ENCODE measurements at regions not wholly inside any gene's neighbourhood (a gene's known extent, or its start where the extent isn't known, plus 50 kb on each side); places are given as distances from the start of the nearest gene placed in this dataset.

DNA sequence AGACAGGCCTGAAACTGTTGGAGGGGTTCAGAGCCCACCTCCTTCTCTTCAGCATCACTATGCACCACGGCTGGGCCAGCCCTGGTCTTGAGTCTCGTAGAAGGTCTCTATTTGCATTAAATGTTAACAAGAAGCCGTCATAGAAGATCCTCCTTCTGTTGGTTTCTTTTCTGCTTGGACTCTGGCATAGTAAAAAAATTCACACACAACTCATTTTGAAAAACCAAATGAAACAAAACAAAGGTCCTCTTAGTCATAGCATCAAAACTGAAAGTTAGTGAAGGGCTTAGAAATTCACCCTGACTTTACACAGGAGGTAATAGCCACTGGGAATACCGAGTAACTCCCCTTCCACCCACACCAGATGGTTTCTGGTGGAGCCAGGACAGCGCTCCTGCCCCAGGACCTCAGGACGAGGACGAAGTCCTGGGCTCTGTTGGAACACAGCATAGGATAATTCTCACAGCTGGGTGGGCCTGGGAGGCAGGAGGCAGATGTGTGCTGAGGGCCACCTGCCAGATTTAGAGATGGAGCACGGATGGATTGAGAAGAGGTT is 248.4 kb upstream of the KLF6 start:
- intact Hi-C loops (cut with micrococcal nuclease) = no loop called here
- TF ChIP-seq, protein P1, sequence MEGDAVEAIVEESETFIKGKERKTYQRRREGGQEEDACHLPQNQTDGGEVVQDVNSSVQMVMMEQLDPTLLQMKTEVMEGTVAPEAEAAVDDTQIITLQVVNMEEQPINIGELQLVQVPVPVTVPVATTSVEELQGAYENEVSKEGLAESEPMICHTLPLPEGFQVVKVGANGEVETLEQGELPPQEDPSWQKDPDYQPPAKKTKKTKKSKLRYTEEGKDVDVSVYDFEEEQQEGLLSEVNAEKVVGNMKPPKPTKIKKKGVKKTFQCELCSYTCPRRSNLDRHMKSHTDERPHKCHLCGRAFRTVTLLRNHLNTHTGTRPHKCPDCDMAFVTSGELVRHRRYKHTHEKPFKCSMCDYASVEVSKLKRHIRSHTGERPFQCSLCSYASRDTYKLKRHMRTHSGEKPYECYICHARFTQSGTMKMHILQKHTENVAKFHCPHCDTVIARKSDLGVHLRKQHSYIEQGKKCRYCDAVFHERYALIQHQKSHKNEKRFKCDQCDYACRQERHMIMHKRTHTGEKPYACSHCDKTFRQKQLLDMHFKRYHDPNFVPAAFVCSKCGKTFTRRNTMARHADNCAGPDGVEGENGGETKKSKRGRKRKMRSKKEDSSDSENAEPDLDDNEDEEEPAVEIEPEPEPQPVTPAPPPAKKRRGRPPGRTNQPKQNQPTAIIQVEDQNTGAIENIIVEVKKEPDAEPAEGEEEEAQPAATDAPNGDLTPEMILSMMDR (IDR thresholded peaks at IDR 0.05; ENCODE audit: borderline replicate concordance) = no peak
- Histone ChIP-seq H3K27ac (replicated peaks) (no peak overlapping the region), H3K4me3 (no peak overlapping the region), H3K27me3 (ENCODE audit: low read depth) (no peaks in the 10 kb centered on the region), H3K4me1 (peaks cover 6% of the 10 kb centered on the region), H3K36me3 (no peaks in the 10 kb centered on the region), H3K9me3 (replicated peaks) (no peaks in the 10 kb centered on the region)
- no peak for DNase-seq

DNA sequence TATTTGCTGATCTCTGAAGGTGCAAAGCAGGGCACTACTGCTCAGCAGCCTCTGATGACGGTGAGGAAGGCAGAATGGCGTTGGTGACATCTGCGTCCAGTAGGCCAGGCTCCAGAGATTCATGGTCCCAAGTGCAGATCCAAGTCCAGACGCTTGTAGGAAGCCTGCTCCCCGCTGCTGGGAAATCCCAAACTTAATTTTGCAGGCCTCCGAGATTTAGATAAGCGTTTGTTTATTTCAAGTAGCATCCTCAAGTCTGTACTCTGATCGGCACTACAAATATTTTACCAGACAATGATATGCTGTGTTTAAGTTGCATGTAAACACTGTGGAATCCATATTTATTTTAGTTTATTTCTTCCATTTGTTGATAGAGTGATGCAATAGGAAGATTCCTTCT is 244.9 kb upstream of the KLF6 start:
- Histone ChIP-seq H3K9me3 (replicated peaks) (no peaks in the 10 kb centered on the region), H3K36me3 (no peaks in the 10 kb centered on the region), H3K4me1 (no peaks in the 10 kb centered on the region), H3K27me3 (ENCODE audit: low read depth) (no peaks in the 10 kb centered on the region), H3K27ac (replicated peaks) (no peak overlapping the region), H3K4me3 (no peak overlapping the region)
- intact Hi-C loops (cut with micrococcal nuclease) = no loop called here
- DNase-seq = no peak
- TF ChIP-seq, protein P1 (IDR thresholded peaks at IDR 0.05; ENCODE audit: borderline replicate concordance) = no peak

DNA sequence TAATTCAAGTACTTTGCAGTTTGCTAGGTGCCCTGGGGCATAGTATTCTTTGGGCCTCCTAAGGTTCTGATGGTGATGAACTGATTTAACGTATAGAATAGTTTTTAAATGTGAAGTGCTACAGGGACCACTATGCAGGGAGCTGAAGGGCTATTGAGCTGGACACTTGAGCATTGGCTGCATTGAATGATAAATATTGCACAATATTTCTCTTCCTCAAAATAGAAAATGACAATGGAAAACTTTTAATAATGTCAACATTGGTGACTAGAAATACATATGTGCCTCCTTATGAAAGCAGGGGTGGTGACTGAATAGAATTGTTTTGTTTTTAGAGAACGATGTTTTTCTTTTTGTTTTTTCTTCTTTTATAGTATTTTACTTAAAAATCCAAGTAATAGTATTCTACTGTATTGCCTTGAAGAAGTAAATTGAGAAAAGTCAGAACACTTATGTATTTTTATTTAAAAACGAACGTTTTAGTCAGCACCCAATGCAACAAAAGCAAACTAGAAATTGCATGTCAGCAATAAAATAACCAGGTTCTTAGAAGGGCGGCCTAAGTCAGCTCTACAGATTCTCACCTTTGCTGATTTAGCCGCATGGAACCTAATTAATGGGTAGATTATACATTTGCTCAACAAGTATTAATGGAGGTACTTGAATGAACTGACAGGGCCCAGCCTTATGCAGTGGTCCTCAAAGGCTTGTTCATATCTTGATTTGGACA is 244.0 kb upstream of the KLF6 start:
- no peaks in the 10 kb centered on the region for H3K27me3 ChIP-seq (ENCODE audit: low read depth)
- DNase-seq = no peak
- H3K27ac ChIP-seq (replicated peaks) = no peak overlapping the region
- TF ChIP-seq, protein P1 (IDR thresholded peaks at IDR 0.05; ENCODE audit: borderline replicate concordance) = no peak
- no peaks in the 10 kb centered on the region for H3K9me3 ChIP-seq (replicated peaks)
- H3K4me1 ChIP-seq = no peaks in the 10 kb centered on the region
- H3K4me3 ChIP-seq = no peak overlapping the region
- H3K36me3 ChIP-seq = no peaks in the 10 kb centered on the region
- intact Hi-C loops (cut with micrococcal nuclease) = no loop called here

DNA sequence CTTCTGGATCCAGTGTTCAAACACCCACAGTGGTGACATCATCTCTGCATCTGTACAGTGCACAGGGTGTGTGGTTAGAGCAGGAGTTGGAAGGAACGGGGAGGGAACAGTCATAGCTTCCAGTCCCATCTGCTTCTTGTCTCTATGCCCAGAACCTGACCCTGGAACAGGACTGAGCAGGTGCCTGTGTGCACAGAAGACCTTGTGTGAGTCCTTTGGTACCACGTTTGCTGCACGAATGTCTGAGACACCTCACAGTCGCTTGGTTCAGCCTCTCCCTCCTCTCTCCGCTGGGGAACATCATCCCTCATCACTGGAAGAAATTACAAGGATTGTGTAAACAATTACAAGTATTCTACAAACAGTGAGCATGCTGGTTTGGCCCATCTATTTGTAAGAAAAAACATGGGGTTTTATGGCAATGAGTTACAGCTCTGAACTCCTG is 243.0 kb upstream of the KLF6 start:
- intact Hi-C loops (cut with micrococcal nuclease) = no loop called here
- Histone ChIP-seq H3K9me3 (replicated peaks) (no peaks in the 10 kb centered on the region), H3K27me3 (ENCODE audit: low read depth) (no peaks in the 10 kb centered on the region), H3K27ac (replicated peaks) (no peak overlapping the region), H3K4me3 (no peak overlapping the region), H3K4me1 (no peaks in the 10 kb centered on the region), H3K36me3 (no peaks in the 10 kb centered on the region)
- no peak for DNase-seq
- TF ChIP-seq, protein P1 (IDR thresholded peaks at IDR 0.05; ENCODE audit: borderline replicate concordance) = no peak

DNA sequence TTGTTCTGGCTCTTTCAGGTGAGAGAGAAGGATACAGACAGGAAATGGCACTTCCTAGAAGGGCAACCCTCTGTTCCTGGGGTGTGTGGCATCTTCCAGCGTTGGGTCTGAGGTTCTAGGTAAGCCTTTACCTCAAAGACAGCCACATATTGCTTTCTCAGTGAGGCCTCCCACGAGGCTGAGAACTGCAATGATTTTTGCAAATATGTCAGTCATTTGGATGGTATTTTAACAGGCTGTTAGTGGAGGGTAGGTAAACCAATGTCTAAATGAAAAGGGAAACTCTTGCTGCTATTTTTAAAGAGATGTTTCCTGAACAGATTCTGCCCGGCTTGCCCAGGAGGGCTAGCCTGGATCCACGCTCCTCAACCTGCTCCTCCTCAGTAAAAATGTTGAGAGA is 240.3 kb upstream of the KLF6 start:
- Histone ChIP-seq H3K4me3 (no peak overlapping the region), H3K4me1 (no peaks in the 10 kb centered on the region), H3K9me3 (replicated peaks) (peaks cover 7% of the 10 kb centered on the region), H3K27me3 (ENCODE audit: low read depth) (no peaks in the 10 kb centered on the region), H3K36me3 (no peaks in the 10 kb centered on the region), H3K27ac (replicated peaks) (no peak overlapping the region)
- DNase-seq = no peak
- TF ChIP-seq, protein P1 (IDR thresholded peaks at IDR 0.05; ENCODE audit: borderline replicate concordance) = no peak
- intact Hi-C loops (cut with micrococcal nuclease) = no loop called here

All from left ventricle myocardium inferior (tissue), 1 donor.